KG1 (cell line): ENCODE measurements at regions not wholly inside any gene's neighbourhood (a gene's known extent, or its start where the extent isn't known, plus 50 kb on each side); places are given as distances from the start of the nearest gene placed in this dataset.
"Not testable (repeated sequence)": the region's sequence is repeated elsewhere in the genome, so short reads cannot be mapped to it uniquely, and the experiment has no call there.

Experiments
- DNase-seq: peaks from one replicate; lab custom pipeline; 2025; lab: John Stamatoyannopoulos, UW

DNA sequence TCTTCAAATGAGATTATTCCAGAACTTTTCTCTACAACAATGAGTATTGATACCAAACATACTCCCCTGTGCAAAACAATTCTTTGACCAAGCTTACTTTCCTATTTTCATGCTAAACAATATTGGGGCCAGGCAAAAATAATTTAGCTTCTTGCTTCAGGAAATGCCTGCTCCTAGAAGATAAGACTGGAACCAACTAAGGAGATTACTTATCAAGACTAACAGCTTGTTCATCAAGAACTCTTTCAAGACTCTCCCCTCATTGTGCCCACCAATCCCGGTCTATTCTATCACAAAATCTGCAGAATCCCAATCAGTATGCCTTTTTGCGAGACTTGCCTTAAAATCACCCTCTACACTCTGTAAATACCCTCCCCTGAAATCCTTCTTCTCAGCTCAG is 536.6 kb downstream of the RWDD3 start:
- DNase-seq: no peak

DNA sequence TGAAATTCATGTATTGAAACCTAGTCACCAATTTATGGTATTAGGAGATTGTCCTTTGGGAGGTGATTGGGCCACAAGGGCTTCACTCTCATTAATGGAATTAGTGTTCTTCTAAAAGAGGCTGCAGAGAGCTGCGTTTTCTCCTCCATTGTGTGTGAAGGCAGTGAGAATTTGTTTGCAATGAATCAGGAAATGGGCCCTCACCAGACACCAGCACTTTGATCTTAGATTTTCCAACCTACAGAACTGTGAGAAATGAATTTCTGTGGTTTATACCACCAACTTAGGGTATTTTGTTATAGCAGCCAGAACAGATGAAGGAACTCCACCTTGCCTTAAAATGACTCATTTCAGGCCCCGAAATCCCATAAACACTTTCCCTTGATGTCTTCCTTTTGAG is 544.2 kb downstream of the RWDD3 start:
- no peak for DNase-seq

DNA sequence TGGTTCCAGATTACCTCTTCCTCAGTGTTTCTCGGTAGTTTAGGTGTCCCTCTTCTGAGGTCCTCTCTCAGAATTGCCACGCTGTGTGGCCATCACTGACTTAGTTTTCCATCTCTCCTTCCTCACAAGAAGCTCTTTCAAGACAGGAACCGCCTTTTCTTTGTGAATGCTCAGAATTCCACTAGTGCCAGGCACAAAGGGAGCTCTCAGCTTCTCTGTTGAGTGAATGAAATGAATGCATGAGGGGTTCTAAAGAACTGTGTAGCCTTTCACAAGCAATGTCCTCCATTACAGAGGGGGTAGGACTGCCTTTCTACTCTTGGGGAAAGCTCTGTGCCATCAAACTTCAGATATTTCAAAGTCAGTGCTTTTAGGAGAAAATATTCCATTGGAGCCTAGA is 546.8 kb downstream of the RWDD3 start:
- no peak for DNase-seq

DNA sequence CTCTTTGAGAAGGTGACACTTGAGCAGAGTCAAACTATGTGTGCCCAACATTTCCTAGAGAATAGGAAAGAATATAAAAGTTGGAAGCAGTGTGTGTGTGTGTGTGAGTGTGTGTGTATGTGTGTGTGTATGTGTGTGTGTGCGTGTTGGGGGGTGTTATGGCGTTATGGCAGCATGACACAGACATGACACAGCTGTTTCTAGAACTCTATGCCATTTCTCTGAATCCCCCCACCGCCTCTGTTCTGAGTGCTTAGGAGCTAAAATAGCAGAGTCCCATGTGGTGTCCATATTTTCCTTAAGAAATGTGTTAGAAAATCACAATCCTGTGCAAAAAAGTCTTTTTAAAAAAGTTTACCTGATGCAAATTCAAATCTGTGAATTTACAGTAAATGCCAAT is 556.1 kb downstream of the RWDD3 start:
- no peak for DNase-seq

DNA sequence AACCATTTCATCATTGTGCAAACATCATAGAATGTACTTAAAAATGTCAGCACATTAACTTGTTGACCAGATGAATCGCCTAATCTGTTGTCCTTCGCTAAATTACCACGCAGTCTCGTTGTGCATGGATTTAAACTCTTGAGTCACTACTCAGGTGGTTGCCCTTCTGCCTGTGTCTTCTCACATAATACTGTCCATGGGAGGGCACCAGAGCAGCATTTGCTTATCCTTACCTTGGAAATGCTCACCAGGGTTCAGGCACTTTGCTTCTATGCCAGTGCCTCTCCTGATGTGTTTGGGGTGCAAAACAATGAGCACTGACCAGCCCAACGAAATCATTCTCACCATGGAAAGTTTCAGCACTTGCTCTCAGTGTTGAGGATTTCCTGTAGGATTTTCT is 559.9 kb downstream of the RWDD3 start:
- DNase-seq: no peak

DNA sequence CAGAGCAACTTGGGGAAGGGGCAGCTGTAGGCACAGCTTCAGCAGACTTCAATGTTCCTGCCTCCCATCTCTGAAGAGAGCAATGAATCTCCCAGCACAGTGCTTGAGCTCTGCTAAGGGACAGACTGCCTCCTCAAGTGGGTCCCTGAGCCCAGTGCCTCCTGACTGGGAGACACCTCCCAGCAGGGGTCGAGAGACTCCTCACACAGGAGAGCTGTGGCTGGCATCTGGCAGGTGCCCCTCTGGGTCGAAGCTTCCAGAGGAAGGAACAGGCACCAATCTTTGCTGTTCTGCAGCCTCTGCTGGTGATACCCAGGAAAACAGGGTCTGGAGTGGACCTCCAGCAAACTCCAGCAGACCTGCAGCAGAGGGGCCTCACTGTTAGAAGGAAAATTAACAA is 563.8 kb downstream of the RWDD3 start:
- not testable (repeated sequence) for DNase-seq

DNA sequence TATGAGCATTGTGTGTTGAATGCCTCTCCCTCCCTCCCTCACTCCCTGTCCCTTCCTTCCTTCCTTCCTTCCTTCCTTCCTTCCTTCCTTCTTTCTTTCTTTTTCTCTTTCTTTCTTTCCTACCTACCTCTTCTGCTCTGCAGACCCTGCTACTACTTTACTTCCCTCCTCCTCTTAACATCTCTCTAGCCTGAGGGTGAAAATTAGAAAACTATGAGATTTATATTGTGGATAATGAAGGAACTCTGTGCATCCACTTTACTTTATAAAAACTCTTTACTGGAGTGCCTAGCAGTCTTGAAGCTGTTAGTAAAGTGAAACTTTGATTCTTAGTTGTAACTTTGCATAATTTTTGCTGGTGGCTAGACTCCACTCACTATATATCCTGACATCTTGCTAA is 572.2 kb downstream of the RWDD3 start:
- DNase-seq: no peak

DNA sequence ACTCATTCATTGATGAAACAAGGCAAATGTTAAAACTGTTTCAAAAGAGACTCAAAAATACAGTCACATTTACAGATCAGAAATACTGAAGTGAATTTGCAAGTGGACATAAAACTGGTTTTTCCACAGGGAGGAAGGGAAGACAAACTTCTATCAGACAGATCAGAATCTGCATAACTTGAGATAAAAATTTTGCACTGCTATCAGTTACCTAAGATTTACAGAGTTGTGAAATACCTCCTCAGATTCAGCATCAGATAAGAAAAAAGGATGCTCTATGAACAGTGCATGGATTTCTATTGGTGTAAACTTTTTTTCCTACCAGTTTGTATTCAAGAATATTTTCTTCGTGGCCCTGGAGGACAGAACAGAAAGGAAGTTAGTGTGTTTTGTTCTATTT is 575.4 kb downstream of the RWDD3 start:
- DNase-seq: no peak

DNA sequence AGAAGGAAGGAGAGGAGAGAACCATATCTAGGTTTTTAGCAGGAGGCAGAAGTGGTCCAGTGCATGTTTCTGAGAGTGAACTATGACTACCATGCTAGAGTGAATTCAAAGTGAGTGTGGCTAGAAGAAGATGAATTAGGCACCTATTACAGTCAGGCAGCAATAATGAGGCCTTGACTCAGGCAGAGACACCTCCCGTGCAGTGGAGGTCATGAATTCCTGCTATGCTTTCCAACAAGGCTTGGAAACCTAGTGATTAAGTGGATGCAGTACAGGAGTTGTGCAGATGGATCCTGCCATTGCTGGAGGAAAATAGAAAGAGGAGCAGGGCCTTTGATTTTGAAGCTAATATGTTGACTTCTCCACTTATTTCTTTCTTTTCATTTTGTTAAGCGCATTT is 581.5 kb downstream of the RWDD3 start:
- no peak for DNase-seq

DNA sequence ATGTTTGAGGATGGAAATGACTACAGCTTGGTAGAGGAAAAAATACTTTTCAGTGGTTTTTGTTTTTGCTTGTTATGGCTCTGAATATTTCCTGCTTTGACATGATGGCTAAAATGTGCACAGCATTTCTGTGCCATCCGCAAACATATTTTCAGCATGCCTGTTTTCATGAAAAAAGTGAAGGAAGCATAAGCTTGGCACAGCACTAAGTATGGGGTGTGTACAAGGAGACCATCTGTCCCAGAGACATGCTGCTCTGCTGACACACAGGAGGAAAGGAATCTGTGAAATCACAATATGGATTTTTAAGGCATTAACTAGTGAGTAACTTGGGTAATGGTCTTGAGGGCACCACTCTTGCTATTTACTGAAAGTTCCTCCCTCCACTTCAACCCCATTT is 595.5 kb downstream of the RWDD3 start:
- no peak for DNase-seq

DNA sequence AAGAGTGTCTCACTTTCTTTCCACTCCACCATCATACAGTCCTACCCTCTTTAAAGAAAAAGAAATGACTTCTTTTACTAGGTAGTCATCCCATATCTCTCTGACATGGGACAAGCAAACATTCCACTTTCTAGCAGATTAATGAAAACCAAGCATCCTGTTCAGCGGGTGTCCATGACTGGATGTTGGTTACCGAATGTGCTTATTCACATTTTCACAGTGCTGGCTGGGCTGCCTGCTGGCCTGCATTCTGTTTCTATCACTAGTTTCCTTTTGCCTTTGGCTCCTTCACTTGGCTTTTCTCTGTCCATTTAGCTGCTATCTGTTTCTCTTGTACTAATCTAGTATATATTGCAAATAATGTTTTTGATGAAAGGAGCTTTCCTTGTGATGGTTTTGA is 598.4 kb downstream of the RWDD3 start:
- no peak for DNase-seq

DNA sequence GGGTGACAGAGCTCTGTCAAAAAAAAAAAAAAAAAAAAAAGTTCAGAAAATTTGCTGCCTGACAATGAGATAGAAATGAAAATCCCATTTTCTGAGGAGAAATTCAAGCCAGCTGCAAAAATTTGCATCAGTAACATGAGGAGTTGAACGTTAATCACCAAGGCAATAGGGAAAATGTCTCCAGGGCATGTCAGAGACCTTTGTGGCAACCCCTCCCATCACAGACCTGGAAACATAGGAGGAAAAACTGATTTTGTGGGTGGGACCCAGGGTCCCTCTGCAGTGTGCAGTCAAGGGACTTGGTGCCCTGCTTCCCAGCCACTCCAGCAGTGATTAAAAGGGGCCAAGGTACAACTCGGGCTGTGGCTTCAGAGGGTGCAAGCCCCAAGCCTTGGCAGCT is 615.4 kb downstream of the RWDD3 start:
- no peak for DNase-seq

DNA sequence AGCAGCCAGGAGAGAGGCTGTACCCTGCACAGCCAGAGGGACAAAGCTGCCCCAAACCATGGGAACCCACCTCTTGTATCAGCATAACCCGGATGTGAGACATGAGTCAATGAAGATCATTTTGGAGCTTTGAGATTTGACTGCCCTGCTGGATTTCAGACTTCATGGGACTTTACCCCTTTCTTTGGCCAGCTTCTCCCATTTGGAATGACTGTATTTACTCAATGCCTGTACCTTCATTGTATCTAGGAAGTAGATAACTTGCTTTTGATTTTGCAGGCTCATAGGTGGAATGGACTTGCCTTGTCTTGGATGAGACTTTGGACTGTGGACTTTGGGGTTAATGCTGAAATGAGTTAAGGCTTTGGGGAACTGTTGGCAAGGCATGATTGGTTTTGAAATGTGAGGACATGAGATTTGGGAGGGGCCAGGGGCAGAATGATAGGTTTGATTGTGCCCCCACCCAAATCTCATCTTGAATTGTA is 616.2 kb downstream of the RWDD3 start:
- DNase-seq: no peak

DNA sequence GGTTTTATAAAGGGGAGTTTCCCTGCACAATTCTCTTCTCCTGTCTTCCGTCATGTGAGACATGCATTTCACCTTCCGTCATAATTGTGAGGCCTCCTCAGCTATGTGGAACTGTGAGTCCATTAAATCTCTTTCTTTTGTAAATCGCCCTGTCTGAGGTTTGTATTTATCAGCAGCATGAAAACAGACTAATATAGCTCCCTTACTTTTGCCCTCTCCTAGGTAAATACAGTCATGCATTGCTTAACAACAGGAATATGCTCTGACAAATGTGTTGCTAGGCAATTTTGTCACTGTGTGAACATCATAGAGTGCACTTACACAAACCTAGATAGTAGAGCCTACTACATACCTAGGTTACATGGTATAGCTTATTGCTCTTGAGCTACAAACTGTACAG is 616.8 kb downstream of the RWDD3 start:
- no peak for DNase-seq

DNA sequence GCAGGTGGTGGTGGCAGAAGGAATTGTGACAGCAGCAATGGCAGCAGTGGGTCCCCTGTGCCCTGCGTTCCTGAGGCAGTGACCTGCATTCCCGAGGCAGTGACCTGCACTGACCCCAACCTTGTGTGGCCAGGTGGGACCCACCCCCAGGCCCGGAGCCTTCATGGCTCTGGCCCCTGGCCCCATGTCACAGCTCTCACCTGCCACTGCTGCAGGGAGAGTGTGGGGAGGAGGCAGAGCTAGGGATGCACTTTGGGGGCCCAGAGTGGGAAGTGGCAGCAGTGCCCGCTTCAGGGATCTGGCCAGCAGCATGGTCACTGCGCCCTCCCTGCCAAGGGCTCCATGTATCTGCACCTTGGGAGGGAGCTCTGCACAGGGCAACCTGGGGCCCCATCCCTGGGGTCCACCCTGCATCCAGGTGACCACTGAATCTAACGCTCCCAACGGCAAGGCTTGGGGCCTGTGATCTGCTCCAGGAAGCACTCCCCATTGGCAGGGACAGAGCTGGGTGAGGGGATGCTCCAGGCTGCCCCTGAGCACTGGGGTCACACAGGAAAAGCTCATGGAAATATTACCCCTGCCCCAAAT is 618.6 kb downstream of the RWDD3 start:
- no peak for DNase-seq

DNA sequence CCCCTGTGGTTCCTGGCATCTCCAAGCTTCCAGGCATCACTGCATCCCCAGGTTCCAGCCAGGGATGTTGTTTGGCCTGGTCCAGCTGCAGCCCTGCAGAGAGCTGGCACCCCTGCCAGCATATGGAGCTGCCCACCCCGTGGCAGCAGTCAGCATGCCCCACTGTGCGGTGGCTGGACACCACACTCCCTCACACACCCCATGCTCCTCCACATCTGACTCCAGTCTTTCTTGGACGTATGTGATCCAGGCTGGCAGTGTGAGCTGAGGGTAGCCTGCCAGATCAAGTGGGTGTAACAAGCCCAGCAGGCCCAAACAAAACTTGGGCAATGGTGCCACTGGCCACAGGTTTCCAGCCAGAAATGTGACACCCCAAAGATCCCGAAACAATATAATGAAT is 620.4 kb downstream of the RWDD3 start:
- no peak for DNase-seq

DNA sequence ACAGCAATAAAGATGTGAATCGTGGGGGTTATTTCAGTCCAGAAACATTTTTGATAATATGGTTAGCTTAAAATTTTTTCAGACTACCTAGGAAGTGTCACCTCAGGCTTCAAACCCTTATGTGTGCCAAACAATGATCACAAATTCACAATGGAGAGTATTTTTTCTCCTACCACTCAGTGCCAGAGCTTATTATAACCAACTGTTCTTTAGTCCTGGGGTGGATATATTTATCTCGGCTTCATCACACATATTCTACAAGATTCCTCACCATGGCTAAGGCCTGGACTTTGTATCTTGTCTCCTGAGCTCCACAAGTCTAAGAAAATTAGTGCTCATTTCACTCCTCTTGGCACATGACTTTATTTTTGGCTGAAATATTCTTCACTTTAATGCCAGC is 629.1 kb downstream of the RWDD3 start:
- DNase-seq: no peak

DNA sequence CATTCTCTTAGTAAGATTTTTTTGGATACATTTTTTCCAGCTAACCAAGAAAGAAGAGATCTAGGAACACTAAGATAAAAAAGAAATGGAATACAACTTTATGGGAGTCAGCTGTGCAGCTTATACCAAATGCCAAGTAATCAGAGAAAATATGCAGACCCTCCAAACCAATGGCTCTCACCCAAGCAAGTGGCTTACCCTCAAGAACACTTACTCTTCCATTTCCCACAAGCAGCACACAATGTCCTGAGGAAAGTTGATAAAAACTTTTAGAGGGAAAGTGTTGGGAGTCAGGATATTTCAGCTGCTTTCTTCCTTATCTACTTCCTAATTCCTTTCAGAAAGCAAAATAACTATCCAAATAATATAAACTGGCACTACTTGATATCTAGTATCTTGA is 631.8 kb downstream of the RWDD3 start:
- DNase-seq: no peak

DNA sequence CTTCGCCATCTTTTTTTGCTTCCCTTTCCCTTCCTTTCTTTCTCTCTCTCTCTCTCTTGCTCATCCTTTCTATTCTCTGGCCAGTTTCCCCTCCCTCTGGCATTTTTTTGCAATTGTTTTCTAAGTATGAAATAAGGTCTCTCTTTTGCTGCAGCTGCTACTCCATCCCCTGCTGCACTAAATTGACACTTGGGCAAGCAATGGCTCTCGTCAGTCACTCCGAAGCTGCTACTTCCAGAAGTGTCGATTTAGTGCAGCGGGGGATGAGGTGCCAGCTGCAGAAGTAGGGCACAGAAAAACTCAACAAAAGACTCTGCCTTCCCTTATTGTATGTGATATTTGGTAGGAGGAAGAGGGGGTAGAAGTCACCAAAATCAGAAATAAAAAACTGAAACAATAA is 642.3 kb downstream of the RWDD3 start:
- DNase-seq: no peak

DNA sequence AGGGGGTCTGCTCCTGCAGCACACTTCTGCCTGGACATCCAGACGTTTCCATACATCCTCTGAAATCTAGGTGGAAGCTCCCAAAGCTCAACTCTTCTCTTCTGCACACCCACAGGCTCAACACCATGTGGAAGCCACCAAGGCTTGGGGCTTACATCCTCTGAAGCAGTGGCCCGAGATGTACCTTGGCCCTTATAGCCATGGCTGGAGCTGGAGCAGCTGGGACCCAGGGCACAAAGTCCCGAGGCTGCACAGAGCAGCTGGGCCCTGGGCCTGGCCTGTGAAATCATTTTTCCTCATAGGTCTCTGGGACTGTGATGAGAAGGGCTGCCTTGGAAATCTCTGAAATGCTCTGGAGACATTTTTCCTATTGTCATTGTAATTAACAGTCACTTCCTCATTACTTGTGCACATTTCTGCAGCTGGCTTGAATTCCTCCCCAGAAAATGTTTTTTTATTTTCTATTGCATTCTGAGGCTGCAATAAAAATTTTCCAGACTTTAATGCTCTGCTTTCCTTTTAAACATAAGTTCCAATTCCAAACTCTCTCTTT is 645.6 kb downstream of the RWDD3 start:
- no peak for DNase-seq

DNA sequence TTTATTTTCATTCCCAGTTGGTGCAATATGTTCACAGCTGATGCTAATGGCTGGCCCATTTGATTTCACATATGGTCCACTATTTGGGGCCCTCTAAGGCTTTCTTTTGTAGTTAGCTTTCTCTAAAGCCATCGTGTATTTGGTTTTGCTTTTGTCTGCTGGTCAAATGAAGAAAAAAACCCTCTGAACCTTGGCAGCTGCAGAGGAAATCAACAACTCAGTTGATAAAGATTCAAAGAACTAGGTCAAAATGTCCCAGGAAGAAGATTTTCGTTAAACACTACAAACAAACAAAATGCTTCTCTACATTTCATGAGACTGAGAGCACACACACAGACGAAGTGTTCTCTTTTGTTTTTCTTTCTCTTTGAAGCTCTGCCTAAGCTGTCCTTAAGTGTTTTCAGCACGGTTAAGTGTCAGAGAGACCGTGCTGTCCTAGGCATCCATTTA is 655.0 kb downstream of the RWDD3 start:
- no peak for DNase-seq

DNA sequence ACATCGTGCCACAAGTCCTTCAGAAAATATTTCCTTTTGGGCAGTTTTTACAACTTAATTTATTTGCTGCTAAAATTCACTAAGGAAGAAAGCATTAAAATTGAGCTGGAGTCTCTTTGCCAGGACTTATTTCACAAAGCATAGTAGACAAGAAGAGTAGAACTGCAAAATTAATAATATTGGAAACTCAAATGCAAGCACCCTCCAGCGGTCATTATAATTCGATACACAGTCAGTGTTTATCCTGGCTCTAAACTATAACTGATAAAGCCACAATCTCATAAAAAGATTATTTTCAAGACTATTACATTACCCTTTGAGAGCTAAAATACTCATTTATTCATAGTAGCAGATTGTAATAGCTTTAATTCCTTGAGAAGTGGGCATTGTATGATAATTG is 655.4 kb downstream of the RWDD3 start:
- DNase-seq: no peak

DNA sequence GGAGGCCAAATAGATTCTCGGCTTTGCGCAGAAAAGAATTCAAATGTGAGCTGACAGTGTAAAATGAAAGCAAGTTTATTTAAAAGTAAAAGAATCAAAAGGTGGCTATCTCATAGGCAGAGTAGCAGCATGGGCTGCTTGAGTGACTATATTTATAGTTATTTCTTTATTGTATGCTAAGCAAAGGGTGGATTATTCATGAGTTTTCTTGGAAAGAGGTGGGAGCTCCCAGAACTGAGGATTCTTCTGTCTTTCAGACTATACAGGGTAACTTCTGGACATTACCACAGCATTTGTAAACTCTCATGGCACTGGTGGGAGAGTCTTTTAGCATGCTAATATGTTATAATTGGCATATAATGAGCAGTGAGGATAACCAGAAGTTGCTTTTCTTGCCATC is 659.9 kb downstream of the RWDD3 start:
- no peak for DNase-seq

DNA sequence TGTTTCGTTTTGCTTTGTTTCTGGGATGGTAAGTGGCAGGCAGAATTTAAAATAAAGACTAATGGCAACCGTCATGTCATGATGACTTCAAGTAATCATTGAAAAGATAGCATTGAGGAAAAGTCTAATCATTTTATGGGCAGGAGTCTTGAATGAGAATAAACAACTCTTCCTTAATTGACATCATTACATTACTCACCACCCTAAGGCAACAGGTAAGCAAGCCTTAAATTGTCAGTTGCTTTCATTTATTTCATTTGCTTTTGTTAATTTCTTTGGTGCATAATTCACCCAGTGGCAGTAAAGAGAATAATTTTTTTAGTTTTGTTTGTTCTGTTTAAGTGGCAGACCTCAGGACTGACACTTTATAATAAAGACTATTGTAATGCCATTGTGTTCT is 669.0 kb downstream of the RWDD3 start:
- DNase-seq: no peak
